Breast epithelium (tissue), 3 donors: ENCODE measurements at regions not wholly inside any gene's neighbourhood (a gene's known extent, or its start where the extent isn't known, plus 50 kb on each side); places are given as distances from the start of the nearest gene placed in this dataset.

Experiments used
- CTCF ChIP-seq, 3 donors: fragments of 450-650 bp; IDR thresholded peaks; one replicate each; pipeline ENCODE4 v1.5.1; 2016 to 2017; ENCODE audit warnings: antibody characterized with exemption in 3 of 3, mild to moderate bottlenecking in 3 of 3, moderate library complexity in 3 of 3
- POLR2A ChIP-seq: fragments of 450-650 bp; IDR thresholded peaks from one replicate; pipeline ENCODE4 v1.6.1; 2016; ENCODE audit warnings: antibody characterized with exemption, mild to moderate bottlenecking, moderate library complexity

GRCh38 chr5:124948062-124948753 lies 201.8 kb upstream of the ZNF608 start:
- TF ChIP-seq CTCF (IDR thresholded peaks at IDR 0.05) (no peak), POLR2A (no peak)
